ENCODE measurements at regions not wholly inside any gene's neighbourhood (a gene's known extent, or its start where the extent isn't known, plus 50 kb on each side); places are given as distances from the start of the nearest gene placed in this dataset.
A peak's percentile ranks its signal among the peaks of the same experiment; 100 is the strongest.

- DNase-seq (ENCODE audit: low spot score in 2 of 2), result no peak
- no peaks in the 10 kb centered on the region for H3K4me1 ChIP-seq
- no peak overlapping the region for H3K4me3 ChIP-seq
- peak overlapping the region in 1 of 4 donors; percentile 36 for H3K27ac ChIP-seq
- H3K9me3 ChIP-seq, result no peaks in the 10 kb centered on the region
- no peaks in the 10 kb centered on the region for H3K36me3 ChIP-seq
- TF ChIP-seq POLR2A (IDR thresholded peaks at IDR 0.05) (no peak), EP300 (IDR thresholded peaks at IDR 0.05) (no peak), CTCF (IDR thresholded peaks at IDR 0.05) (no peak)
- H3K27me3 ChIP-seq, result no peaks in the 10 kb centered on the region
These were observed 97.1 kb downstream of the TMEM100 start for GRCh38 chr17:55625521-55625920.

GRCh38 chr17:55624772-55625433 is 97.8 kb downstream of the TMEM100 start:
- no peak for DNase-seq (ENCODE audit: low spot score in 2 of 2)
- Histone ChIP-seq H3K36me3 (no peaks in the 10 kb centered on the region), H3K27me3 (no peaks in the 10 kb centered on the region), H3K4me3 (no peak overlapping the region), H3K27ac (peak overlapping the region in 1 of 4 donors; percentile 36), H3K9me3 (no peaks in the 10 kb centered on the region), H3K4me1 (no peaks in the 10 kb centered on the region)
- TF ChIP-seq POLR2A (IDR thresholded peaks at IDR 0.05), result no peak
- no peak for TF ChIP-seq EP300 (IDR thresholded peaks at IDR 0.05)
- TF ChIP-seq CTCF (IDR thresholded peaks at IDR 0.05), result no peak
- whole genome bisulfite sequencing, 2 donors, result 76 to 79% methylated on average over 3 of the region's 3 CpGs

- no peaks in the 10 kb centered on the region for H3K27me3 ChIP-seq
- H3K9me3 ChIP-seq, result no peaks in the 10 kb centered on the region
- H3K4me1 ChIP-seq, result no peaks in the 10 kb centered on the region
- no peak for TF ChIP-seq EP300 (IDR thresholded peaks at IDR 0.05)
- no peak for TF ChIP-seq CTCF (IDR thresholded peaks at IDR 0.05)
- no peak for TF ChIP-seq POLR2A (IDR thresholded peaks at IDR 0.05)
- no peaks in the 10 kb centered on the region for H3K36me3 ChIP-seq
- H3K27ac ChIP-seq, result no peak overlapping the region
- no peak for DNase-seq (ENCODE audit: low spot score in 2 of 2)
- H3K4me3 ChIP-seq, result no peak overlapping the region
- 60 to 61% methylated on average over 3 of the region's 3 CpGs for WGBS, 2 donors
These were observed 100.1 kb downstream of the TMEM100 start for GRCh38 chr17:55622547-55622946.

- no peaks in the 10 kb centered on the region for H3K27me3 ChIP-seq
- DNase-seq (ENCODE audit: low spot score in 2 of 2), result no peak
- 42 to 44% methylated on average over 4 of the region's 4 CpGs for WGBS, 2 donors
- no peaks in the 10 kb centered on the region for H3K4me1 ChIP-seq
- H3K27ac ChIP-seq, result no peak overlapping the region
- no peaks in the 10 kb centered on the region for H3K9me3 ChIP-seq
- TF ChIP-seq POLR2A (IDR thresholded peaks at IDR 0.05) (no peak), CTCF (IDR thresholded peaks at IDR 0.05) (no peak), EP300 (IDR thresholded peaks at IDR 0.05) (no peak)
- no peaks in the 10 kb centered on the region for H3K36me3 ChIP-seq
- H3K4me3 ChIP-seq, result no peak overlapping the region
These were observed 101.7 kb downstream of the TMEM100 start for GRCh38 chr17:55620945-55621344.

- H3K27ac ChIP-seq, result no peak overlapping the region
- no peaks in the 10 kb centered on the region for H3K4me1 ChIP-seq
- DNase-seq (ENCODE audit: low spot score in 2 of 2), result no peak
- TF ChIP-seq EP300 (IDR thresholded peaks at IDR 0.05) (no peak), POLR2A (IDR thresholded peaks at IDR 0.05) (no peak), CTCF (IDR thresholded peaks at IDR 0.05) (no peak)
- H3K36me3 ChIP-seq, result no peaks in the 10 kb centered on the region
- 67 to 74% methylated on average over 3 of the region's 3 CpGs for WGBS, 2 donors
- H3K27me3 ChIP-seq, result no peaks in the 10 kb centered on the region
- no peaks in the 10 kb centered on the region for H3K9me3 ChIP-seq
- H3K4me3 ChIP-seq, result no peak overlapping the region
These were observed 102.6 kb downstream of the TMEM100 start for GRCh38 chr17:55620023-55620422.
